ENCODE measurements at regions not wholly inside any gene's neighbourhood (a gene's known extent, or its start where the extent isn't known, plus 50 kb on each side); places are given as distances from the start of the nearest gene placed in this dataset.
A peak's percentile ranks its signal among the peaks of the same experiment; 100 is the strongest.

DNA sequence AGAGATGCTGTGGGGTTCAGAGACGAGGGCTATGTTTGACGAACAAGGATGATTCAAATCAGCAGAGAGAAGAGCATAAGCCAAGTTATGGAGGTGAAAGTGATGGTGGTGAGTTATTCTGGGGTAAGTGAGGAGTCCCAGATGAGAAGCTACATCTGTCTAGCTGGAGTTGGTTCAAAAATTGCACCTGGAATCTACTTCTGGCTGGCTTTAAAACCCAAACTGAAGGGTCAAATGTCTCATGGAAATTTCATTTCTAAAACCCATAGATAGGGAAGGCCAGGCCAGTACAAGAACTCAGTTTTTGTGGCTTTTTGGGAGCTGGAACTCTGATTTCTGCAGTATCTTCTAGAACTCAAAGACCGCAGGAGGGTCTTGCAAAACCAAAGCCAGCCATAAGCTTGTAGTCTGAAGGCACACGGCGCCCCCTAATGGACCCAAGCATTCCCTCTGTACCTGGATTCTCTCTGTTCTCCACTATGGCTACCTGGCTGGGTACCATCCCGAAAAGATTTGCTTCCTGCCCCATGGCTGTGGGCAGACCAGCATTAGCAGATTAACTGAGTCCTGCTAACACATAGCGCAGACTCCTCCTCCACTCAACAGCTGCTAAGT is 229.1 kb upstream of the SLC14A2 start:
- DNase-seq = peak; percentile 54 to 65

DNA sequence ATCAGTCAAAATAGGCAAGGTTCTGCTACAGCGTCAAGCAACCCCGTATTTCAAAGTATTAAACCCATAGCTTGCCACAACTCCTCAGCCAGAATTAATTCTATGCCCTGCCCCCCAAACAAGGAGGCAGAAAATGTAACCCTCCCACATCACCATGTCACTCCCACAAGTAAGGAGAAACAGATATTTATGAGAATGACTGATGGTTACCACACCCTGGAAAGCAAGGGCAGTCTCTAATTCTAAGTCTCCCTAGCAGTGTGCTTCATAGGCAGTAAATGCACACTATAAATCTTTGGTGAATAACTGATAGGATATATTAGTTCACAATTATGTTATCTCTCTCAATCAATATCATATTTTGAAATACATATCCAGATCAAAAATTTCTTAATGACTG is 228.0 kb upstream of the SLC14A2 start:
- DNase-seq = no peak

DNA sequence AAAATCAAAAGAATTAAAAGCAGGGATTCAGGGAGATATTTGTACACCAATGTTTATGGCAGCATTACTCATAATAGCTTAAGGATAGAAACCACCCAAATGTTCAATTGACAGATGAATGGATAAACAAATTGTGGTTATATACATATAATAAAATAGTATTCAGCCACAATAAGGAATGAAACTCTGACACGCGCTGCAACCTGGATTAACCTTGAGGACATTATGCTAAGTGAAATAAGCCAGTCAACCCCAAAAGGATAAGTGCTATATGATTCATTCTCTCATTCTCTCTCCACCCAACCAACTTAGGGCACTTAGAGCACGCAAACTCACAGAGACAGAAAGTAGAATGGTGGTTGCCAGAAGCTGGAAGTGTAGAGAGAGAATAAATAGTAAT is 216.8 kb upstream of the SLC14A2 start:
- no peak for DNase-seq

DNA sequence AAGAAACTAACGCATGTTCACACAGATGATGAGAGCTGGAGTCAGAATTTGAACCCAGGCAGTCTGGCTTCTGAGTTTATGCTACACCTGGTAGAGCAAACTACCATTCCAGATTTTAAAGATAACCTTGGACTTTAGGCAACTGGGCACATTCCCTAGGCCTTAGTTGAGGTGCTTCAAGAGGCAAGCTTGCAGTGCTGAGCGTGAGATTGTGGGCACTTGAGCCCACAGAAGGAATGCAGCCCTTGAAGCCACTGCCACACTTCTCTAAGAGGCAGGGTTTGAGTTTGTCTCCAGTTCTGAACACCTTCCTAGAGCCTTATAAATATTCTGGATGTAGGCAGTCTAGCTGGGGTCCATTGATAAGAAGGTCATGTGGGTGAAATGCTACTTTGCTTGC is 216.1 kb upstream of the SLC14A2 start:
- DNase-seq = no peak

DNA sequence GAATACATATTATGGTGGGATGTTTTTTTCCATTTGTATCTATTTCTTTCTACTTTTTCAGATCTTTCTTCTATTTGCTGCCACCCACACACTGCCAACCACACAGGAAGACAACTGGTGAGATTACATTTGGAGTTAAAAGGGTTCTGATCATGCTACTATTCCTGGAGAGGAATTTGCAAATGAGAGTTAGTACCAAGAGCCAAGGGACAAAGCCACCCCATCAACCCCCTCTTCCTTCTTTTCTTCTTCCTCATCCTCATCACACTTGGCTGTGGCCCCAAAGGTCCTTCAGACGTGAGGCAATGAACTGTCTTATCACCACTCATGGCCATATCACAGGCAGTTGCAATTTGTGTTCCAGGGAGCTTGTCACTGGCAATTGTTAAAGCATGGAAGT is 215.6 kb upstream of the SLC14A2 start:
- no peak for DNase-seq

DNA sequence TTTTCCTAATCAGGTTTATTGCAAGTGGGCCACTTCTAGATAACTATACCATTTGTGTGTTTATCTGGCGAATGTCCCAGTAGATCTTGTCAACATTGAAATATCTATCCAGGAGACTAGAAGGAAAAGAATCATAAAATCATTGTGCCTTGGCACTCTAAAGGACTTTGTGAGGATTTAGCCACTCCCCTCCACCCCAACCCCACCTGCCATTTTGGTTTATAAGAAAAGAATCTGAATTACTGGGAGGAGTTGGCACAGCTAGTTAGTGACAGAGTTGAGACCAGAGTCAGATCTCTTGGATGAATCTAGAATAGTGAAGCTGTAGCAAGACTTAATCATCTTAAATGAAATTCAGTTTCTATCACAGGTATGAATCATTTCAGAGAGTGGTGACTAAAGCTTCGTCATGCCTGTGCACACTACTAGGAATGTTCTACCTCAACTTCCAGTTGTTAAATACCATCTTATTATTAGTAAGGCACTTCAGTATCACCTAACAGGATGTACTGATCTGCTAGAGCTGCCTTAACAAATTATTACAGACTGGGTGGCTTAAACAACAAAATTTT is 212.7 kb upstream of the SLC14A2 start:
- no peak for DNase-seq

DNA sequence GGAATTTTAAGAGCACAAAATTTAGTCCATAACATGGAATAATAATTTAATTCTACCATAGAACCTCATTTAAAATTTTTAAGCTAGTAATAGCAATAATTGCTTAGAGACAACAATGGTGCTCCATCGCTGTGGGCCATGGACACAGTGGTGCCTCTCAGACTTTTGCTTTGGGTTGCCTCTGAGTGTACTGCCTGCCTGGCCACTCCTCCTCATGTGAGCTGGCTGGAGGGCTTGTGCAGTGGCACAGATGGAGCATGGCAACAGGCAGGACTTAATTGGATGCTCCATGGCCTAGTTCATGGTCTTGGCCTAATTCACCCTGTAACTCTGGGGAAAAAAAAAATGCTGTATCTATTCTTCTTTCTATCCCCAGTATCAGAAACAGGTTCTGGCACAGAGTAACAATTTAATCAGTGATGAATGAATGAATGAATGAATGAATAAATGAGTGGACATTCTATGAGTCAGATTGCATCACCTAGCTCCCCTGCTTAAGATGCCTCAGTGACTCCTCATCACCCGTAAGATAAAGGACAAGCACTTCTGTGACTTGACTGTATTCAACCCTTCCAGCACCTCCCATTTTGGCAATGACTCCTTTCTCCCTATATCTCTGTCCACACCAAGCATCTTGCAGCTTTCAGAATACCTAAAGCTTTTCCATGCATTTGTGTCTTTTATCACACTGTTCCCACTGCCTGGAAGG is 211.8 kb upstream of the SLC14A2 start:
- DNase-seq = no peak

DNA sequence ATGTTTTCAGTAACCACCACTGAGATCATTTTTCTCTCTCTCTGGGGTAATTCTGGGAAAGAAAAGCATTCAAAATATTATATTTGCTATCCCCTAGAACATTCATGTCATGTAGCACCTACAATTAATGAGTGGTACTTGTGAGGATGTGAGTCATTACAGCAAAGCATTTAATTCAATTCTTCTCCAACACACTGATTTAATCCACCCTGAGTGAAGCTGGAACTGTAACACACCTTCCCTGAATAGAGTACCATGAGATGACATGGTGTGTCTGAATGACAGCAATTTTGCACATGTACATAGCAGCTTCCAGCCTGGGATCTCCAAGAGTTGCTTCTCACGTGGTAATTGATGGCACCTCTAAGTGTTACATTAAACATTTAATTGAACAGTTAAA is 207.1 kb upstream of the SLC14A2 start:
- no peak for DNase-seq

DNA sequence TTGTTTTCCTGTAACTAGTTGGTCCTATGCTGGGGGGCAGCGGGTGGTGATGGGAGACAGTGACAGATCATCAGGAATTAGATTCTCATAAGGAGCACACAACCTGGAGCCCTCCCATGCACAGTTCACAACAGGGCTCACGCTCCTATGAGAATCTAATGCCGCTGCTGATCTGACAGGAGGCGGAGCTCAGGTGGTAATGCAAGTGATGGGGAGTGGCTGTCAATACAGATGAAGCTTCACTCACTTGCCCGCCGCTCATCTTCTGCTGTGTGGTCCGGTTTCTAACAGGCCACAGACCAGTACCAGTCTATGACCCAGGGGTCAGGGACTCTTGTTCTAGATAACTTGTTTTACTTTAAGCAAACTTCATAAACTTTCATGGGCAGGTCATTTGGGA is 205.3 kb upstream of the SLC14A2 start:
- no peak for DNase-seq

DNA sequence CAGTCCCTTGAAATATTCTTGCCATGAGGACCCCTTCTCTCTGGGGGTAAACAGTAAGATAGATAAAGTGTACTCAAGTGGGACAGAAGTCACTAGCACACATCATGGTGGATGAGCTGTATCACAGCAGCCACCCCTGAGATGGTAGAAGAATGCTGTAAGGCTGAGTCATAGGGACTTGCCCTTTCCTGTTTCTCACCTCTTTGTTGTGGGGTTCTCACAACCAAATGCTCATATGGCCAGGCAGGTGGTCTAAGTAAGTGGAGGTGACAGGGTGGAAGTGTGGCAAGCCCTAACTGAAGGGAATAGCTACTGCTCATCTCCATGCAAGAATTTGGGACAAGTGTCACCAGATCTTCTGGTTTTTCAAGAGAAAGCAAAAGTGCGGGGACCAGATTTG is 202.7 kb upstream of the SLC14A2 start:
- no peak for DNase-seq

DNA sequence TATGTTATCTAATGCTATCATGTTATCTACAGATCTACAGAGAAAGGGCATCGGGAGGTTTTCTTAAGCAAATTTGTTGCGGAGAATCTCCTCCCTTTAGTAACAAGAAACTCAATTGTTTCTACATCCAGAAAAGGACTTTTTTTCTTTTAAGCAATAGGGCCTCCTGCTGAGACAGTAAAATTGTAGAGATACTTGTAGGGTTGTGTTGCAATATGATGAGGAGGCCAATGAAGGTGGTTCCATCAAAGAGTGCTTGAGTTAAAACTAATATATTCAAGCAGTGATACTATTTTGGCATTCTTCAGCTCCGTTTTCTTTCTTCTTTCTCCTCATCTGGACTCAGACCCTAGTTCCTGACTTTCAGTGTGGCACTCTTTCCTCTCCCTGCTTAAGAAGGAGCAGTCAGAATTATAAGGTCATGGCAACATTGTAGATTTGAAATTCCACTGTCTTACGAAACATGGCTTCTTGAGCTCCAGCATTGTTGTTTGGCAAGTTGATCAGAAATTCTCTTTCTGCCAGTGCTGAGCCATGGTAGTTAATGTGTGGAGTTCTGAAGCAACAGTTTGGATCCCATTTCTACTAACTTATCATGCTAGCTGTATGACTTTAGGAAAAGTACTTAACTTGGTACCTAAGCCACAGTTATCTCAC is 202.0 kb upstream of the SLC14A2 start:
- DNase-seq = no peak

DNA sequence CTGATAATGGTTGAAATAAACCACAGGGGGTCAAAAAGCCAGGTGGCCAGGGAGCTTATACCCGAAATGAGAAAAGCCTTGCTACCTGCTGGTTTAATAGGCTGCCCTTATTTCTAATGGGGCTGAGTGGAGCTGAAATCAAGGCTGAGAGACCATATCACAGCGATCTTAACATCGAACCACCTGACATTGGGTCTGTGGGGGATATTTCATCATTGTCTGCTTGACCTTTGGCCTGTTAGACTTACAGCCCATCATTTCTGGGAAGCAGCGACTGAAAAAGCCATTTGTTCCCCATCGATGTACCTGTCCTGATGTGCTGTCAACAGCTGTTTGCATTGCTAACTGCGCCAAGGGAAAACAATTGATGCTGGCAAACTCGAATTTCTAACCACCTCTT is 199.7 kb upstream of the SLC14A2 start:
- peak; percentile 81 to 94 for DNase-seq

DNA sequence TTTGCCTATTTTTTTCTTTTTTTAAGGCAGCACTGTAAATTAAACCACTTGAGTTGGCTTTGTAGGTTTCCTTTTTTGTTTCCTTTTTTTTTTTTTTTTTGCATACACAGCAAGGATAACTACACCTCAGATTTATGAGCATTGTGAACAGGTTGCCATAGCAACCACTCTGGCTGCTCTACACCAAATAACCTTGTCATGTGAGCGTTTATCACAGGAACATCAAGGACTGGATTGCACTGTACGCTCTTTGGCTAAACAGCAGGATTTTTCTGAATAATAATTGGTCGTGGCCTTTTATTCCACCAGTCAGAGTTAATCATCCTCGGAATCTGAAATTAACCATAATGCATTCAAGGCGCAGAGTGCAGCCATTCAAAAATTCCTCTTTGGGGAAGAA is 199.1 kb upstream of the SLC14A2 start:
- DNase-seq = peak; percentile 67 to 71

DNA sequence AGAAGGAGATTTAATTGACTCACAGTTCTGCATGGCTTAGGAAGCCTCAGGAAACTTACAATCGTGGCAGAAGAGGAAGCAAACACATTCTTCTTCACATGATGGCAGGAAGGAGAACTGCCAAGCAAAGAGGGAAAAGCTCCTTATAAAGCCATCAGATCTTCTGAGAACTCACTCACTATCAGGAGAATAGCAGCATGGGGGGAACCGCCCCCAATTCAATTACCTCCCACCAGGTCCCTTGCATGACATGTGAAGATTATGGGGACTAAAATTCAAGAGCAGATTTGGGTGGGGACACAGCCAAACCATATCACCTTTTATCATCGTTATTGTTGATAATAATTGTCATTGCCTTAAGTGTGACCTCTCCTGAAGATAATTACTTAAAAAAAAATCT is 197.9 kb upstream of the SLC14A2 start:
- no peak for DNase-seq

DNA sequence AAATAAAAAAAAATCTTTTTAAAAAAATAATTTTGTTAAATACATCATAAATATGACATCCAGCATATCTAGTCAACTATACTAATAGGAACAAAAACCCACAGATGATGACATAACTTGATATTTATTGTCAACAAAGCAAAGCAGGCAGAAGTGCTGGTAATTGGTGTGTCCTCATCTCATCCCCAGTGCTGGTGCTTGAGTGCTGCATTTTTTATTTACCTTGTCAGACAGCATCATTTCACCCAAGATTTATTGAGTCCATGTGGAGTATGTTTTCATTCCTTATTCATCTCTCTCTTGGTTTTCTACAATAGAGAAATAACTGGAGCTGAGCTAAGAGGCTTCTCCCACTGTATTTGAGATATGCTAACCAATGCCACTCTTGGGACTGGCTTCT is 191.6 kb upstream of the SLC14A2 start:
- DNase-seq = no peak

DNA sequence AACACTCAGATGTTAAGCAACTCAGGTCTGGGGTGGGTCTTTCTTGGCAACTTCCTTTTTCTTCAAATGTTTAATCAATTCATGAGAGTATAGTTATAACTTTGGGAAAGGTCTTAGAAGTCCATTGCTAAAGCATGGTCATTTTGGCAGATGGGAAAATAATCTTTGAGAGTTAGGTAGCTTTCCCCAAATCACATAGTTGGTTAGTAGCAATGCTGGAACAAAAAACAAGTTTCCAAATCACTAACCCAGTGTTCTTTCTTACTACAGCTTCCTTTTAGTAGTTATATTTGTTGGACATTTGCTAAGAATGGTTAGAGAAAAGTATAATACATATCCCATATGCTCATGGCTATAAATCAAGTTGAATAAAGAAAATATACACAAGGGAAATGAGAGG is 185.2 kb upstream of the SLC14A2 start:
- no peak for DNase-seq

DNA sequence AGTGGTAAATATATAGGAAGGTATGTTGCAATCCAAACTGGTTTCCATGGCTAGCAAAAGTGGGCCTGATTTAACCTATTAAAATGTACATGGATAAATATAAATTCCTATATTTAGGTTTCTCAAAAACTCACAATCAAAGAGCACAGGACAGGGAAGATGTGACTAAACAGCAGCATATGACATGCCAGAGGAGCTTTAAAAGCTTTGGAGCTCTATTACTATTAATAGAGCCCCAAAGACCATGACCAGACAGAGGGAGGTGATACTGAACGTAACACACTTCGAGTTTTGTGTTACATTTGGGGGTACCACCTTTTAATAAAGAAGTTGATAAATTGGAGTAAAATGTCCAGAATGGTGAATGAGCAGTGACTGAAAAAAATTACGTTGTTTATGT is 179.5 kb upstream of the SLC14A2 start:
- no peak for DNase-seq

DNA sequence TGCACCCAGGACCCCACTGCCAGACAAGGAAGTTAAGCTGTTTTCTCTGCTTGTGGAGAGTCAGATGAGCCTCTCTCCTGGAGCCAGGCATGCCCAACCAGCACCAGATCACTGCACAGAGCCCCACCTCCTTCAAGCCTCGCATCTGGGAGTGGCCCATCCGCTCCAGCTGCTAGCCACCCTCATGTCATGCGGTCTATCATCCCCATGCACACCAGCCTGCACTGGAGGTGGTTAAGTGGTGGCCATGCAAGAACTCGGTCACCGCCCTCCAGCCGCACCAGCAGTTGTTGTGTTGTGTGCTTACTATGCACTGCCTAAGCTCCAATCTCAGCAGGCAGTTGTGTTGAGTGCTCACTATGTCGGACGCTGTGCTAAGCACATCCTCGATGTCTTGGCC is 177.9 kb upstream of the SLC14A2 start:
- DNase-seq = no peak

DNA sequence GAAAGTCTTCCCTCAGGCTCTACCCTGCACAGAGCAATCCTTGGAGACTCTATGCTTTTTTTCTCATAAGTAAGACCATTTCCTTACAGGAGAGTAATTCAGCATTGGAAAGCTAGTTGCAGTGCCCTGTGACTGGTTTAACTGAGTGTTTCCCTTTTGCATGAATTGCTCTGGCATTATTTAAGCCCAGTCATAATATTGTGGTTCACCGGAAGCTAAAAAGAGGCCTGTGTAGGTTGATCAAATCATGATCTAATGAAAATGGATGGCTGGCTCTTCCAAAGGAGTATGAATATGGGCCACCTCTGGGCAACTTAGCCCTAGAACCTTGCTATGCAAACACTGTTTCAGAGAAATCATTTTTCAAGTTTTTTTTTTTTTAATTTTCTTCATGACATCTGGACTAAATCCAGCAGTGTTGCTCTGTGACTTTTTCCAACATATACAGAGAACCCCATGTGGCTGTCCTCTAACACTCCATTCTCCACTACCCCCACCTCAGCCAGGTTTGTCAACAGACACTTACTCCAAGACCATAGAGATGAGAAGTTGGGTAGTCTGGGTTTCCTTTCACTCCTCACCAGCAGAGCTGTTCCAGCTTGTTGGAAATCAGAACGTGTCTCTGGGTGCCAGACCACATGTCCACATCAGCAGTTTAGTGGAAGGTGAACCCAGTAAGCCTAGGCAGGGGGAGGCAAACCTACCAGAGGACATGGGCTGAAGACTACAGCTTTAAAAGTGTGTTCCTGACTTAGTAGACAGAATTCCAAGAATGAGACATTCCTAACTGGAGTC is 175.2 kb upstream of the SLC14A2 start:
- no peak for DNase-seq

DNA sequence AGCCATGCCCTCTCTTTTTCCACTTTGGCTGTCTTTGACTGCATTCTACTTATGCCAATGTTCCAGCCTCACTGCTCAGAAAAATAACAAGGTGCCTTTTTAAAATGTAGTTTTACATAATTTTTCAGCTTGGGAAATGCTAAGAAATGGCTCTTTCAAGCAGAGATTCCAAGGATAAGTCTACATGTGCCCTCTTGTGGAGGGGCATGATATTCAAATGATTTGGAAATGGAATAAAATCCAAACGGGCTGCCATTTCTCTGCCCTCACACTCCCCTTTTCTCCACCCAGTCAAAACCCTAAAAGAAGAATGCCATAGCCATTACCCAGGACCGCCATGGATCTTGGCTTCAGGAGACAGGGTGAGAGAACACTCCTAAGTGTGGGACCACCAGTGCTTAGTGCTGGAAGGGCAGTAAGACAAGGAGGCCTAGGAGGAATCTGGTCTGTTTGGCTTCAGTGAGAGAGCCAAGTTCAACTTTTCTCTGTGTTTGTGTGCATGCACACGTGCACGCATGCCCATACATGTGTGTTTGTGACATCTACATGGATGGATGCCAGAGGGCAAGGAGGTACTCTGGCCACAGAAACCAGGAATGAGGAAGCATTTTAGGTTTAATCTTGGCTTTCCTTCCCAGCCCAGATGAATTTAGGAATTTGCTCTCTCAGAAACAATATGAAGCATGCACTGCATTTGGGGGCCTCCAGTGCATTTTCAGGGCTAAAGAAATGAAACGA is 174.0 kb upstream of the SLC14A2 start:
- DNase-seq = peak in 1 of 2 experiments; percentile 13

DNA sequence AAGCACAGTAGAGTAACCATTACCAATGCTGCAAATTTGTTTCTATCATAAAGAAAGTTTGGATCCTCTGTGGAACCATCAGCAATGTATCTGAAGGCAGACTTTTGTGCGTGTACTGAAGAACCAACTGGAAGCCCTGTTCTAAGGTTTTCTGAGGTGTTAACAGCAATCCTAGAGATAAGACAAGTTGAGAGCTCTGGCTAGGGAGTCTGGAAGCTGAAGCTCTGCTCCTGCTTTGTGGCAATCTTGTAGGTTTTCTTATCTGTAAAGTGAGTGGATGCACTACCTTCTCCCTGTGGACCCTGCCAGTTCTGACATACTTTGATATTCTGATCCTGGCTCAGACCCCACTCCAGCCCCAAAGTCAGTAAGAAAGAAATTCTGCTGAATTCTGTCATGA is 171.2 kb upstream of the SLC14A2 start:
- DNase-seq = no peak

Measured in NCI-H1930 (cell line).